HuH-7 (cell line): ENCODE measurements at regions not wholly inside any gene's neighbourhood (a gene's known extent, or its start where the extent isn't known, plus 50 kb on each side); places are given as distances from the start of the nearest gene placed in this dataset.

Experiments used
- DNase-seq: peaks from one replicate; pipeline ENCODE4 v3.0.0; 2011; ENCODE audit warnings: low spot score

GRCh38 chr10:33126742-33127141 lies 168.7 kb upstream of the ITGB1 start:
- DNase-seq = no peak

GRCh38 chr10:33125522-33126517 lies 167.8 kb upstream of the ITGB1 start:
- DNase-seq = no peak

- DNase-seq = no peak
Observed at GRCh38 chr10:33125111-33125510, 167.1 kb upstream of the ITGB1 start.

DNA sequence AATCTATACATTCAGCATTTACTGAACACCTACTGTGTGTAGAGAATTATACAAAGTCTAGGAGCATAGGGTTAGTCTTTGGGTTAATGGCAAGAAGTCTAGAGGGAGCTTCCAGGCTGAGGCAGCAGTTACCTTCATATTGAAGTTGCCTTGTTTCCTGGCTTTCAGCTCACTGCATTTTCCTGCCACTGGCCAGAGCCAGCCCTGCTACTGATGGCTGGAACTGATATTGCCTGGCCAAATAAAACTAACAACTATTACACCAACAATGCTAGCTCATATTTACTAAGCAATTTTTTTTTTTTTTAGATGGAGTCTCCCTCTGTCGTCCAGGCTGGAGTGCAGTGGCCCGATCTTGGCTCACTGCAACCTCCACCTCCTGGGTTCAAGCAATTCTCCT lies 165.7 kb upstream of the ITGB1 start:
- DNase-seq = no peak

- DNase-seq = no peak
Observed at GRCh38 chr10:33122014-33122809, 164.2 kb upstream of the ITGB1 start.

DNA sequence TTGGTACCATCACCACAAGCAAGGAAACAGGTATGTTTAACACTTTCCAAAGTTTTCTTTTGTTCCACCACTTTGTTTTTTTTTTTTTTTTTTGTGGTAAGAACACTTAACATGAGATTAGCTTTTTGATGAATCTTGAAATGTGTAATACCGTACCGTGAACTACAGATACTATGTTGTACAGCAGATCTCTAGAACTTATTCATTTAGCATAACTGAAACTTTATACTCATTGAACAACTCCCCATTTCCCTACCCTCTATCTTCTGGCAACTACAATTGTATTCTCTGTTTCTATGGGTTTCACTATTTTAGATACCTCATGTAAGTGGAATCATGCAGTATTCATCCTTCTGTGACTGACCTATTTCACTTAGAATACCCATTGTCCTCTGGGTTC lies 162.7 kb upstream of the ITGB1 start:
- DNase-seq = no peak

GRCh38 chr10:33120275-33120674 lies 162.2 kb upstream of the ITGB1 start:
- DNase-seq = no peak

- DNase-seq = no peak
Observed at GRCh38 chr10:33117816-33118215, 159.8 kb upstream of the ITGB1 start.

DNA sequence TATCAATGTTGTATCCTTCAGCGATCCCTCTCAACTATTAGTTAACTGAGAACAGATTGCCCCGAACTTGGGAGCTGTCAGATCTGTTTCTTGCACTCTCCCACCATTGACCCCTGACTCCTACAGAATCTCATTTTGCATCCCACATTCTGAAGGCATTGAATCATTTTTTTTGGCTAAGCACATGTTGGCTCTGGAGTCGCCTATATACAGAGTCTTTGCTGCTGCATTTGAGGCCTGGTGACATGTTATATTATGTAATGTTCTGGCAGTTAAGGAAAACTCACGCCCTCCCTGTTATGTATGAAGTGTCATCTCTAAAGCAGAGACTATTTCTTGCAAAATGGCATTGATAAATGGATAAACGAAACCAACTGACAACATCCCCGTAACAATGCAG lies 159.2 kb upstream of the ITGB1 start:
- DNase-seq = no peak

- peak; percentile 52 for DNase-seq
Observed at GRCh38 chr10:33115738-33116719, 158.0 kb upstream of the ITGB1 start.

- DNase-seq = no peak
Observed at GRCh38 chr10:33114451-33114952, 156.5 kb upstream of the ITGB1 start.

- no peak for DNase-seq
Observed at GRCh38 chr10:33113466-33113865, 155.4 kb upstream of the ITGB1 start.

GRCh38 chr10:33112831-33113455 lies 154.9 kb upstream of the ITGB1 start:
- no peak for DNase-seq

DNA sequence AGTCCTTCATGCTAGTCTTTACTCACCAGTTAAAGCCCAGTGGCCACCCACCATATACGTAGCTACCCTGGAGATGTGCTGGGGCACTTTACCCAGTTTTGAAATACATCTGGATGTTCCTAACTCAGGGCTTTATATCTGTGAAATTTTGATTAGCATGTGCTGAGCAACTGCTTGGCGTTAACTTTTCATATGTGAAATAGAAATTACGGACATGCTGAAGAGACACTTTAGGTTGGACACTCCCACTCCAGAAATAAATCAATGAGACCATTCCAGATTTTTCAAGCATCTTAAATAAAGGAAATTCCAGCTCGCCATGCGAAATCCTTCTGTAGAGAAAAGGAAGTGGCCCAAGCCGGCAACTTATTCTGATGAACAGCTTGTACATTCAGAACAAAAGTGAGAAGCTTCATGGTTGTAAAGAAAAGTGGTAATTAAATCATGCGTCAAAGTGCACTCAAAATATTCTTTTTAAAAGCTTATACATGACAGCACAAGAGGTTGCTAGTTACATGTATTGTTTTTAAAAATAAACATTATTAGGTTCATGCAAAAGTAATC lies 153.5 kb upstream of the ITGB1 start:
- DNase-seq = no peak

GRCh38 chr10:33109788-33110469 lies 151.9 kb upstream of the ITGB1 start:
- no peak for DNase-seq

- DNase-seq = no peak
Observed at GRCh38 chr10:33109384-33109783, 151.4 kb upstream of the ITGB1 start.

GRCh38 chr10:33107953-33108352 lies 149.9 kb upstream of the ITGB1 start:
- DNase-seq = no peak

GRCh38 chr10:33106767-33107166 lies 148.7 kb upstream of the ITGB1 start:
- no peak for DNase-seq

DNA sequence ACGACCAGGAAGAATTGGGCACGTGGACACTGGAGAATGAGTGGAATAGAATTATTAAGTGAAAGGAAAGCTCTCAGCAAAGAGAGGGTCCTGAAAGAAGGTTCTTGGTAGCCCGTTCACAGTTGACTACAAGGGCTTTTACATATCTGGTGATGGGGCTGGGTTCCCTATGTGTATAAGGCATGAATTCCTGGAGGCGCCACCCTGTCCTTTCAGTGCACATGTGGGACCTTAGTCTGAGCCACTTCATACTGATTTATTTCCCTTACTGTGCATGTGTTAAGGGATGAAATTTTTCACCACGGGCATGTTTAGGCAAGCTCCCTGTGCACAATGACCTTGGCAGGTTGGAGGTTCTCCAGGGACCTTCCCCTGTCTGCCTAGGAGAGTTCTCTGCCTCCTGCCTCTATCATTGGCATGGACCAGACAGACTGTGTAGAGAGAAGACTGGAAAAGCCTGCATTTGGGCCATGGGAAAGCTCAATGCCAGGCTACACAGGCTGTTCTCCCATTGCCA lies 145.9 kb upstream of the ITGB1 start:
- DNase-seq = no peak

- DNase-seq = no peak
Observed at GRCh38 chr10:33102071-33102470, 144.0 kb upstream of the ITGB1 start.
